ENCODE measurements at regions not wholly inside any gene's neighbourhood (a gene's known extent, or its start where the extent isn't known, plus 50 kb on each side); places are given as distances from the start of the nearest gene placed in this dataset.

GRCh38 chr10:28869606-28870201 is 192.4 kb downstream of the BAMBI start:
- Histone ChIP-seq H3K36me3 (ENCODE audit: control insufficient read depth, insufficient read depth, low read length) (no peaks in the 10 kb centered on the region), H3K4me3 (ENCODE audit: low read depth, low read length) (no peak overlapping the region), H3K27me3 (ENCODE audit: control insufficient read depth, insufficient read depth, low read length) (no peaks in the 10 kb centered on the region)
- TF ChIP-seq CTCF (IDR thresholded peaks at IDR 0.05; ENCODE audit: insufficient read depth, low read depth, low read length): no peak
- POLR2A ChIA-PET: no interaction called here
- CTCF ChIA-PET: no interaction called here
- no peak for DNase-seq (ENCODE audit: low read depth)

GRCh38 chr10:28871665-28872064 is 194.3 kb downstream of the BAMBI start:
- CTCF ChIA-PET: interaction anchor here (0.9 to 1.6 kb wide), 2 partner anchors 9 to 64 kb away, joined by 4 to 5 read pairs; no protein-coding TSS in a partner anchor
- H3K4me3 ChIP-seq (ENCODE audit: low read depth, low read length): no peak overlapping the region
- H3K36me3 ChIP-seq (ENCODE audit: control insufficient read depth, insufficient read depth, low read length): no peaks in the 10 kb centered on the region
- TF ChIP-seq CTCF (IDR thresholded peaks at IDR 0.05; ENCODE audit: insufficient read depth, low read depth, low read length): no peak
- H3K27me3 ChIP-seq (ENCODE audit: control insufficient read depth, insufficient read depth, low read length): no peaks in the 10 kb centered on the region
- POLR2A ChIA-PET: no interaction called here
- no peak for DNase-seq (ENCODE audit: low read depth)

- ChIA-PET CTCF (interaction anchor here (1.6 kb wide), 1 partner anchor 8 kb away, joined by 5 read pairs; no protein-coding TSS in a partner anchor), POLR2A (no interaction called here)
- H3K36me3 ChIP-seq (ENCODE audit: control insufficient read depth, insufficient read depth, low read length): no peaks in the 10 kb centered on the region
- TF ChIP-seq CTCF (IDR thresholded peaks at IDR 0.05; ENCODE audit: insufficient read depth, low read depth, low read length): no peak
- no peak for DNase-seq (ENCODE audit: low read depth)
- no peaks in the 10 kb centered on the region for H3K27me3 ChIP-seq (ENCODE audit: control insufficient read depth, insufficient read depth, low read length)
- H3K4me3 ChIP-seq (ENCODE audit: low read depth, low read length): no peak overlapping the region
Observed at GRCh38 chr10:28872587-28873165, 195.4 kb downstream of the BAMBI start.

- POLR2A ChIA-PET: no interaction called here
- Histone ChIP-seq H3K36me3 (ENCODE audit: control insufficient read depth, insufficient read depth, low read length) (no peaks in the 10 kb centered on the region), H3K4me3 (ENCODE audit: low read depth, low read length) (no peak overlapping the region), H3K27me3 (ENCODE audit: control insufficient read depth, insufficient read depth, low read length) (no peaks in the 10 kb centered on the region)
- no peak for DNase-seq (ENCODE audit: low read depth)
- no peak for TF ChIP-seq CTCF (IDR thresholded peaks at IDR 0.05; ENCODE audit: insufficient read depth, low read depth, low read length)
- CTCF ChIA-PET: no interaction called here
Observed at GRCh38 chr10:28873540-28873939, 196.2 kb downstream of the BAMBI start.

- CTCF ChIA-PET: interaction anchor here (1.0 kb wide), 1 partner anchor 197 kb away, joined by 3 read pairs; the partner anchor contains the start of gene BAMBI
- POLR2A ChIA-PET: no interaction called here
- TF ChIP-seq CTCF (IDR thresholded peaks at IDR 0.05; ENCODE audit: insufficient read depth, low read depth, low read length): no peak
- no peaks in the 10 kb centered on the region for H3K27me3 ChIP-seq (ENCODE audit: control insufficient read depth, insufficient read depth, low read length)
- H3K4me3 ChIP-seq (ENCODE audit: low read depth, low read length): no peak overlapping the region
- no peak for DNase-seq (ENCODE audit: low read depth)
- no peaks in the 10 kb centered on the region for H3K36me3 ChIP-seq (ENCODE audit: control insufficient read depth, insufficient read depth, low read length)
Observed at GRCh38 chr10:28874210-28874609, 196.9 kb downstream of the BAMBI start.

Data from BJ (cell line).